Panc1 (cell line): ENCODE measurements at regions not wholly inside any gene's neighbourhood (a gene's known extent, or its start where the extent isn't known, plus 50 kb on each side); places are given as distances from the start of the nearest gene placed in this dataset.

ENCODE experiments used
- ATAC-seq: fragments of 200-7000 bp; cut with Tn5 transposase; 2 replicates; pipeline ENCODE4 v1.9.1; 2020; ENCODE audit warnings: mild to moderate bottlenecking, moderate library complexity
- BruUV-seq: library from RNA; stranded (reverse); fragments of 400-500 nt; replicated peaks from 2 replicates; lab custom pipeline; 2021; lab: Mats Ljungman, UMichigan
- CTCF ChIA-PET: fragments of 300-600 bp; sonication (Branson Sonifier 250); formaldehyde crosslinking; loops from one replicate; lab custom pipeline; 2022; ENCODE audit warnings: antibody characterized with exemption; lab: Charles Lee
- POLR2A ChIA-PET: fragments of 300-600 bp; sonication (Branson Sonifier 250); formaldehyde crosslinking; loops from one replicate; lab custom pipeline; 2022; ENCODE audit warnings: antibody characterized with exemption; lab: Charles Lee
- DNase-seq: peaks from one replicate; pipeline ENCODE4 v3.0.0-alpha.2; 2010; ENCODE audit warnings: low read depth, low spot score
- H3K27ac ChIP-seq: 2 replicates; pipeline ENCODE4 v1.5.1; 2011; ENCODE audit warnings: mild to moderate bottlenecking, low read length, inconsistent platforms
- H3K27me3 ChIP-seq: fragments of 200-500 bp; sonication (Bioruptor generic); 2 replicates; pipeline ENCODE4 v1.6.0; 2014; ENCODE audit warnings: low read length, inconsistent platforms; ENCODE audit not compliant: control insufficient read depth, insufficient read depth
- H3K36me3 ChIP-seq: fragments of 200-500 bp; sonication (Bioruptor generic); 2 replicates; pipeline ENCODE4 v1.5.1; 2014; ENCODE audit warnings: inconsistent platforms, mild to moderate bottlenecking, low read length, moderate library complexity; ENCODE audit not compliant: control insufficient read depth, insufficient read depth
- H3K4me1 ChIP-seq: 2 replicates; pipeline ENCODE4 v1.5.1; 2011; ENCODE audit warnings: inconsistent platforms, mild to moderate bottlenecking, low read length, moderate library complexity; ENCODE audit not compliant: control insufficient read depth, insufficient read depth
- H3K4me3 ChIP-seq, 2 experiments: 2 replicates each; pipeline ENCODE4 v1.5.1; 2011 to 2012; ENCODE audit warnings: low read depth in 2 of 2, low read length in 2 of 2, mild to moderate bottlenecking in 2 of 2, inconsistent platforms in 1 of 2, moderate library complexity in 1 of 2
- H3K9me3 ChIP-seq: fragments of 200-500 bp; sonication (Bioruptor generic); 2 replicates; pipeline ENCODE4 v1.5.1; 2014; ENCODE audit warnings: low read depth, mild to moderate bottlenecking, inconsistent platforms, low read length, moderate library complexity; ENCODE audit not compliant: control insufficient read depth, insufficient read depth
- POLR2AphosphoS5 ChIP-seq: IDR thresholded peaks from 2 replicates; pipeline ENCODE4 v1.6.1; 2012; ENCODE audit warnings: mild to moderate bottlenecking, low read depth, low read length, moderate library complexity
- SIN3A ChIP-seq: IDR thresholded peaks from 2 replicates; pipeline ENCODE4 v1.6.1; 2012; ENCODE audit warnings: low read depth, mild to moderate bottlenecking, low read length, moderate library complexity, borderline replicate concordance; ENCODE audit not compliant: insufficient read depth
- TCF7L2 ChIP-seq: IDR thresholded peaks from 2 replicates; pipeline ENCODE4 v1.6.1; 2011; ENCODE audit warnings: mild to moderate bottlenecking, low read depth, low read length, inconsistent platforms
- in situ Hi-C: cut with HindIII; loops from 2 replicates; pipeline ENCODE4 v1.10.0; 2016; ENCODE audit warnings: low sequenced_read_pairs, low pct_unique_long_range_greater_than_20kb
- intact Hi-C: fragments of 100-400 bp; cut with micrococcal nuclease; formaldehyde crosslinking; loops from one replicate; pipeline ENCODE4 v1.10.0; 2022; ENCODE audit not compliant: unreplicated experiment
- TF ChIP-seq, protein P1 (sequence below), 2 experiments: IDR thresholded peaks; 2 replicates each; pipeline ENCODE4 v1.6.1; 2011 to 2012; ENCODE audit warnings: low read depth in 2 of 2, control low read depth in 1 of 2, low read length in 1 of 2, mild to moderate bottlenecking in 1 of 2, moderate library complexity in 1 of 2; ENCODE audit not compliant: insufficient read depth in 1 of 2
- TF ChIP-seq, protein P2 (sequence below): fragments of 450-650 bp; IDR thresholded peaks from 2 replicates; pipeline ENCODE4 v1.5.1; 2017; ENCODE audit warnings: mild to moderate bottlenecking

DNA sequence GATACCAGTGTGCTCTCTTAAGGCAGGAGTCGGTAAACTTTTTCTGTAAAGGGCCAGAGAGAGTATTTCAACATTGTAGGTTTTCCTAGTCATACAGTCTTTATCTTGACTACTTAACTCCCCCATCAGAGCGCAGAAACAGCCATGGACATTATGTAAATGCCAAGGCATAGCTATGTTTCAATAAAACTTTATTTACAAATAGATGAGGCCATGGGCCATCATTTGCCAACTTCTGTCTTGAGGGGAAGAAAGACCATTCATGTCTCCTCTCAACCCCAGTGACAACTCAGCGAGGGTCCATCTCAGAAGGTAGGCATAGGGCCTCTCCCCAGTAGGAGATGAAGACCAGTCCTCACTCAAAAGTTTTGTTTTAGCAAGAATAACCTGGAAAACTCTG, 301.3 kb downstream of the FBXW7 start:
- Histone ChIP-seq H3K27me3 (no peaks in the 10 kb centered on the region), H3K27ac (no peak overlapping the region), H3K36me3 (no peaks in the 10 kb centered on the region), H3K4me1 (no peaks in the 10 kb centered on the region), H3K9me3 (no peaks in the 10 kb centered on the region), H3K4me3 (no peak overlapping the region)
- intact Hi-C loops (no loop called here), in situ Hi-C loops (no loop called here)
- CTCF ChIA-PET, result no interaction called here
- POLR2A ChIA-PET, result no interaction called here
- TF ChIP-seq SIN3A, result no peak
- TF ChIP-seq, protein P1, sequence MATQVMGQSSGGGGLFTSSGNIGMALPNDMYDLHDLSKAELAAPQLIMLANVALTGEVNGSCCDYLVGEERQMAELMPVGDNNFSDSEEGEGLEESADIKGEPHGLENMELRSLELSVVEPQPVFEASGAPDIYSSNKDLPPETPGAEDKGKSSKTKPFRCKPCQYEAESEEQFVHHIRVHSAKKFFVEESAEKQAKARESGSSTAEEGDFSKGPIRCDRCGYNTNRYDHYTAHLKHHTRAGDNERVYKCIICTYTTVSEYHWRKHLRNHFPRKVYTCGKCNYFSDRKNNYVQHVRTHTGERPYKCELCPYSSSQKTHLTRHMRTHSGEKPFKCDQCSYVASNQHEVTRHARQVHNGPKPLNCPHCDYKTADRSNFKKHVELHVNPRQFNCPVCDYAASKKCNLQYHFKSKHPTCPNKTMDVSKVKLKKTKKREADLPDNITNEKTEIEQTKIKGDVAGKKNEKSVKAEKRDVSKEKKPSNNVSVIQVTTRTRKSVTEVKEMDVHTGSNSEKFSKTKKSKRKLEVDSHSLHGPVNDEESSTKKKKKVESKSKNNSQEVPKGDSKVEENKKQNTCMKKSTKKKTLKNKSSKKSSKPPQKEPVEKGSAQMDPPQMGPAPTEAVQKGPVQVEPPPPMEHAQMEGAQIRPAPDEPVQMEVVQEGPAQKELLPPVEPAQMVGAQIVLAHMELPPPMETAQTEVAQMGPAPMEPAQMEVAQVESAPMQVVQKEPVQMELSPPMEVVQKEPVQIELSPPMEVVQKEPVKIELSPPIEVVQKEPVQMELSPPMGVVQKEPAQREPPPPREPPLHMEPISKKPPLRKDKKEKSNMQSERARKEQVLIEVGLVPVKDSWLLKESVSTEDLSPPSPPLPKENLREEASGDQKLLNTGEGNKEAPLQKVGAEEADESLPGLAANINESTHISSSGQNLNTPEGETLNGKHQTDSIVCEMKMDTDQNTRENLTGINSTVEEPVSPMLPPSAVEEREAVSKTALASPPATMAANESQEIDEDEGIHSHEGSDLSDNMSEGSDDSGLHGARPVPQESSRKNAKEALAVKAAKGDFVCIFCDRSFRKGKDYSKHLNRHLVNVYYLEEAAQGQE (IDR thresholded peaks at IDR 0.05; ENCODE audit: insufficient read depth in 1 of 2, low read depth in 2 of 2, low read length in 1 of 2), result no peak
- no peak for TF ChIP-seq TCF7L2
- no peak for TF ChIP-seq POLR2AphosphoS5
- TF ChIP-seq, protein P2, sequence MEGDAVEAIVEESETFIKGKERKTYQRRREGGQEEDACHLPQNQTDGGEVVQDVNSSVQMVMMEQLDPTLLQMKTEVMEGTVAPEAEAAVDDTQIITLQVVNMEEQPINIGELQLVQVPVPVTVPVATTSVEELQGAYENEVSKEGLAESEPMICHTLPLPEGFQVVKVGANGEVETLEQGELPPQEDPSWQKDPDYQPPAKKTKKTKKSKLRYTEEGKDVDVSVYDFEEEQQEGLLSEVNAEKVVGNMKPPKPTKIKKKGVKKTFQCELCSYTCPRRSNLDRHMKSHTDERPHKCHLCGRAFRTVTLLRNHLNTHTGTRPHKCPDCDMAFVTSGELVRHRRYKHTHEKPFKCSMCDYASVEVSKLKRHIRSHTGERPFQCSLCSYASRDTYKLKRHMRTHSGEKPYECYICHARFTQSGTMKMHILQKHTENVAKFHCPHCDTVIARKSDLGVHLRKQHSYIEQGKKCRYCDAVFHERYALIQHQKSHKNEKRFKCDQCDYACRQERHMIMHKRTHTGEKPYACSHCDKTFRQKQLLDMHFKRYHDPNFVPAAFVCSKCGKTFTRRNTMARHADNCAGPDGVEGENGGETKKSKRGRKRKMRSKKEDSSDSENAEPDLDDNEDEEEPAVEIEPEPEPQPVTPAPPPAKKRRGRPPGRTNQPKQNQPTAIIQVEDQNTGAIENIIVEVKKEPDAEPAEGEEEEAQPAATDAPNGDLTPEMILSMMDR, result no peak
- BruUV-seq, result no TSS peak
- no peak for DNase-seq
- no peak for ATAC-seq

DNA sequence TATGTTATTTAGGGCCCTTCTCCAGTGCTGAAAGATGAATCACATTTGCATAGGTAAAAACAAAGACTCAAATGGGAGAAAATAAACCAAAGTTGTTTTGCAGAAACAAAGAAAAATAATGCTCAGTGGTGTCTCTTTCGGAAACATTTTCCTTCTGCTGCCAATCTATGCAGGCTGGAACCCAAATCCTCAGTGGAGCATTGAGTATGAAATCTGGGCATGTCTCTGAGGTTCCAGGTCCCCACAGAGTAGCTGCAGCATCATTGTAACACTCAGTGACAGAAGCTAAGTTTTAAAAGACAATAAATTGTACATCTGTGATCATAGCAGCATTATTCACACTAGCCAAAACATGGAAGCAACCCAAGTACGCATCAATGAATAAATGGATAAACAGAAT, 303.6 kb downstream of the FBXW7 start:
- H3K27me3 ChIP-seq, result no peaks in the 10 kb centered on the region
- DNase-seq (no peak), ATAC-seq (no peak)
- H3K27ac ChIP-seq, result no peak overlapping the region
- no peaks in the 10 kb centered on the region for H3K36me3 ChIP-seq
- BruUV-seq, result no TSS peak
- no peak overlapping the region for H3K4me3 ChIP-seq
- TF ChIP-seq, protein P1 (IDR thresholded peaks at IDR 0.05; ENCODE audit: insufficient read depth in 1 of 2, low read depth in 2 of 2, low read length in 1 of 2), result no peak
- TF ChIP-seq, protein P2, result no peak
- no peak for TF ChIP-seq POLR2AphosphoS5
- no peak for TF ChIP-seq SIN3A
- no peak for TF ChIP-seq TCF7L2
- H3K4me1 ChIP-seq, result no peaks in the 10 kb centered on the region
- ChIA-PET CTCF (no interaction called here), POLR2A (no interaction called here)
- intact Hi-C loops (no loop called here), in situ Hi-C loops (no loop called here)
- no peaks in the 10 kb centered on the region for H3K9me3 ChIP-seq
